ENCODE measurements at regions not wholly inside any gene's neighbourhood (a gene's known extent, or its start where the extent isn't known, plus 50 kb on each side); places are given as distances from the start of the nearest gene placed in this dataset.
A peak's percentile ranks its signal among the peaks of the same experiment; 100 is the strongest.

GRCh38 chr6:27624694-27625262, 151.9 kb upstream of the ZNF184 start:
- H3K4me3 ChIP-seq (ENCODE audit: low read depth, low read length): no peak overlapping the region
- TF ChIP-seq, protein P1, sequence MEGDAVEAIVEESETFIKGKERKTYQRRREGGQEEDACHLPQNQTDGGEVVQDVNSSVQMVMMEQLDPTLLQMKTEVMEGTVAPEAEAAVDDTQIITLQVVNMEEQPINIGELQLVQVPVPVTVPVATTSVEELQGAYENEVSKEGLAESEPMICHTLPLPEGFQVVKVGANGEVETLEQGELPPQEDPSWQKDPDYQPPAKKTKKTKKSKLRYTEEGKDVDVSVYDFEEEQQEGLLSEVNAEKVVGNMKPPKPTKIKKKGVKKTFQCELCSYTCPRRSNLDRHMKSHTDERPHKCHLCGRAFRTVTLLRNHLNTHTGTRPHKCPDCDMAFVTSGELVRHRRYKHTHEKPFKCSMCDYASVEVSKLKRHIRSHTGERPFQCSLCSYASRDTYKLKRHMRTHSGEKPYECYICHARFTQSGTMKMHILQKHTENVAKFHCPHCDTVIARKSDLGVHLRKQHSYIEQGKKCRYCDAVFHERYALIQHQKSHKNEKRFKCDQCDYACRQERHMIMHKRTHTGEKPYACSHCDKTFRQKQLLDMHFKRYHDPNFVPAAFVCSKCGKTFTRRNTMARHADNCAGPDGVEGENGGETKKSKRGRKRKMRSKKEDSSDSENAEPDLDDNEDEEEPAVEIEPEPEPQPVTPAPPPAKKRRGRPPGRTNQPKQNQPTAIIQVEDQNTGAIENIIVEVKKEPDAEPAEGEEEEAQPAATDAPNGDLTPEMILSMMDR (IDR thresholded peaks at IDR 0.05; ENCODE audit: low read depth, low read length): no peak
- in situ Hi-C loops (cut with HindIII; ENCODE audit: low sequenced_read_pairs): no loop called here
- DNase-seq (ENCODE audit: low read depth, low spot score): no peak

DNA sequence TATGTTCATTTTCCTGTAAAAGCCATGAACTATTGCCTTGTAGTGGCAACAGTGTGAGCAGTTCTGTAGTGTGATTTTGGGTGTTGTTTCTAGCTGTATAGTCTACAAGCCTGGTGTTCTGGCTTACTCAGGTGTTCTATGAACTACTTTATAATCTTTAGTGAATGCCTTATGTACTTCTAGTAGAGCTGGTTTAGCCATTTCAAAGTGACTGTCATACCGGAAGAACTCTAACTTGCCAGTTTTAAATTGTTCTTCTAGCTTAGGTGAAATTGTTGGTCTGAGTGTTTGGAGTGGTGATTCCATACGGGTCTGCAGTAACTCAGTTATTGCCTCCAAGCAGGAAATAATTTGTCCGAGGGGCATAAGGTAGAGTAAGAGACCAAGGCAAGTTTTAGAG, 150.2 kb upstream of the ZNF184 start:
- in situ Hi-C loops (cut with HindIII; ENCODE audit: low sequenced_read_pairs): no loop called here
- TF ChIP-seq, protein P1 (IDR thresholded peaks at IDR 0.05; ENCODE audit: low read depth, low read length): no peak
- no peak overlapping the region for H3K4me3 ChIP-seq (ENCODE audit: low read depth, low read length)
- DNase-seq (ENCODE audit: low read depth, low spot score): no peak

DNA sequence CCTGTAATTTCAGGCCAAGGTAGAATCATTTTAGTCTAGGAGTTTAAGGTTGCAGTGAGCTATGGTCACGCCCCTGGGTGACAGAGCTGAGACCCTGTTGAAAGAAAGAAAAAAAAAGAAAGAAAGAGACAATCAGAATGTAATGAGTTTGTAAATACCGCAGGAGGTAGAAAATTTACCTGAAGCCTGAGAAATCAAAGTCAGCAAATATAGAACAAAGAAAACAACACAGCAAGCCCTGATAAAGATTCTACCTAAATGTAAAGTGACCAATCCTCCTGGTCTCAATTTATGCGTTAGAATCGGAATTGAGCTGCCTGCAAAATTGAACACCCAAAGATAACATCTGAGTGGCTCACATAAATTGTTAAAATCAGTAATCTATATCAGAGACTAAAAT, 146.5 kb upstream of the ZNF184 start:
- in situ Hi-C loops (cut with HindIII; ENCODE audit: low sequenced_read_pairs): no loop called here
- TF ChIP-seq, protein P1 (IDR thresholded peaks at IDR 0.05; ENCODE audit: low read depth, low read length): no peak

GRCh38 chr6:27617700-27618689, 145.1 kb upstream of the ZNF184 start:
- TF ChIP-seq, protein P1 (IDR thresholded peaks at IDR 0.05; ENCODE audit: low read depth, low read length): no peak
- peak; percentile 48 for DNase-seq (ENCODE audit: low read depth, low spot score)
- in situ Hi-C loops (cut with HindIII; ENCODE audit: low sequenced_read_pairs): no loop called here
- H3K4me3 ChIP-seq (ENCODE audit: low read depth, low read length): peak overlapping the region; percentile 61

More for the DNA sequence above, 146.5 kb upstream of the ZNF184 start:
- no peak for DNase-seq (ENCODE audit: low read depth, low spot score)
- H3K4me3 ChIP-seq (ENCODE audit: low read depth, low read length): no peak overlapping the region

- peak overlapping the region; percentile 61 for H3K4me3 ChIP-seq (ENCODE audit: low read depth, low read length)
- TF ChIP-seq, protein P1 (IDR thresholded peaks at IDR 0.05; ENCODE audit: low read depth, low read length): no peak
- in situ Hi-C loops (cut with HindIII; ENCODE audit: low sequenced_read_pairs): no loop called here
- peak; percentile 31 for DNase-seq (ENCODE audit: low read depth, low spot score)
These were observed 144.3 kb upstream of the ZNF184 start for GRCh38 chr6:27617046-27617687.

DNA sequence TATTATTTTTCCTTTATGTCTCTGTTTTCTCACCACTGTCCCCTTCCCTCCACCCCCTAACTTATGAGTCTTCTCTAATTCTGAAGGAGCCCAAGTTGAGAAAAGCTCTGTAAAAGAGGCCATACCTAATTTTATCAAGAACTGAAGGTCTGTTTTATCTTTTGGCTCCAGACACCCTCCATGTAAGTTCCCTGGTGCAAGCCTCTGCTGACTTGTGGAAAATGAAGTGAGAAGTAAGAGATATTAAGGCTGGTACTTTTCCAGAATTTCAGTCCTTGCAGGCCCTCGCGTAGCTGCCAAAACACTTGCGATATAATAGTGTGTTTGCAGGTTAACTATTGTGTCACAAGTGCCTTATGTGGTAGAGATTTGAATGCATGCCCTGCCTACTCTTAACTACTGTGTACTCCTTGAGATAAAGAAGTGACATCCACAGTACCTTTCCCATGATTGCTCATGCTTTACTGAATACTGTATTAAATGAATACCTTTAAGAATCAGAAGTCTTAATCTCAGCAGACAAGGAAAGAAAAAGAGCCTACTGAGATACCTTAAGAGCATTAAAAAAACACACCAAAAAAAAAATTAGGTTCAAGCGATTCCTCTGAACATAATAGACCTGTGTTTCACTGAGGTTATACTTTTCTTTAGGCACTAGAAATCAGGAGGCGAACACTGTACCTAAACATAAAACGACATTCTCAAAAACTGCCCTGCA, 143.6 kb upstream of the ZNF184 start:
- TF ChIP-seq, protein P1 (IDR thresholded peaks at IDR 0.05; ENCODE audit: low read depth, low read length): no peak
- in situ Hi-C loops (cut with HindIII; ENCODE audit: low sequenced_read_pairs): no loop called here
- peak overlapping the region; percentile 61 for H3K4me3 ChIP-seq (ENCODE audit: low read depth, low read length)
- DNase-seq (ENCODE audit: low read depth, low spot score): no peak
